Glutamatergic neuron (in vitro differentiated cells): ENCODE measurements at regions not wholly inside any gene's neighbourhood (a gene's known extent, or its start where the extent isn't known, plus 50 kb on each side); places are given as distances from the start of the nearest gene placed in this dataset.

Experiments
- DNase-seq: peaks from one replicate; pipeline ENCODE4 v3.0.0; 2022
- H3K27ac Mint-ChIP-seq: one replicate; pipeline ENCODE4 v1.8.0; 2020; ENCODE audit warnings: mild to moderate bottlenecking, mixed read lengths, inconsistent platforms; ENCODE audit not compliant: unreplicated experiment
- H3K27me3 Mint-ChIP-seq: one replicate; pipeline ENCODE4 v1.8.0; 2020; ENCODE audit warnings: mild to moderate bottlenecking, moderate library complexity, mixed read lengths, inconsistent platforms; ENCODE audit not compliant: unreplicated experiment
- H3K36me3 Mint-ChIP-seq: one replicate; pipeline ENCODE4 v1.8.0; 2020; ENCODE audit warnings: mild to moderate bottlenecking, mixed read lengths, inconsistent platforms; ENCODE audit not compliant: unreplicated experiment
- H3K4me1 Mint-ChIP-seq: one replicate; pipeline ENCODE4 v1.8.0; 2020; ENCODE audit warnings: mild to moderate bottlenecking, low read depth, mixed read lengths, inconsistent platforms; ENCODE audit not compliant: unreplicated experiment
- H3K4me3 Mint-ChIP-seq: one replicate; pipeline ENCODE4 v1.8.0; 2020; ENCODE audit warnings: mild to moderate bottlenecking, mixed read lengths, inconsistent platforms; ENCODE audit not compliant: unreplicated experiment
- H3K9me3 Mint-ChIP-seq: one replicate; pipeline ENCODE4 v1.8.0; 2020; ENCODE audit warnings: mild to moderate bottlenecking, moderate library complexity, mixed read lengths, inconsistent platforms; ENCODE audit not compliant: unreplicated experiment
- TF ChIP-seq, protein P1 (sequence below): fragments of 200-600 bp; sonication (generic); IDR thresholded peaks from one replicate; pipeline ENCODE4 v1.5.0; 2021; ENCODE audit not compliant: partially characterized antibody, unreplicated experiment

DNA sequence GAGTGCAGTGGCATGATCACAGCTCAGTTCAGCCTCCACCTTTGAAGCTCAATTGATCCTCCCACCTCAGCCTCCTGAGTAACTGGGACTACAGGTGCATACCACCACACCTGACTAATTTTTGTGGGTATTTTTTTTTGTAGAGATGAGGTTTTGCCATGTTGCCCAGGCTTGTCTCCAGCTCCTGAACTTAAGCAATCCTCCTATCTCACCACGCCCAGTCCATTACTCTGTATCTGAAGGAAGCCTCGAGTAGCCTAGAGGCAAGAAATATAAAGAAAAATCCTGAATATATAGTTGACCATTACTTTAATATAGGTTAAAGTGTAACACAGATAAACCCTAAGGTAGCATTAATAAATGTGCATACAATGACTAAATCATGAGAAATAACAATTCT, 686.8 kb upstream of the PIK3C3 start:
- Mint-ChIP-seq H3K36me3 (no peaks in the 10 kb centered on the region), H3K27ac (no peak overlapping the region), H3K4me1 (no peaks in the 10 kb centered on the region), H3K9me3 (no peaks in the 10 kb centered on the region), H3K27me3 (no peaks in the 10 kb centered on the region), H3K4me3 (no peak overlapping the region)
- TF ChIP-seq, protein P1, sequence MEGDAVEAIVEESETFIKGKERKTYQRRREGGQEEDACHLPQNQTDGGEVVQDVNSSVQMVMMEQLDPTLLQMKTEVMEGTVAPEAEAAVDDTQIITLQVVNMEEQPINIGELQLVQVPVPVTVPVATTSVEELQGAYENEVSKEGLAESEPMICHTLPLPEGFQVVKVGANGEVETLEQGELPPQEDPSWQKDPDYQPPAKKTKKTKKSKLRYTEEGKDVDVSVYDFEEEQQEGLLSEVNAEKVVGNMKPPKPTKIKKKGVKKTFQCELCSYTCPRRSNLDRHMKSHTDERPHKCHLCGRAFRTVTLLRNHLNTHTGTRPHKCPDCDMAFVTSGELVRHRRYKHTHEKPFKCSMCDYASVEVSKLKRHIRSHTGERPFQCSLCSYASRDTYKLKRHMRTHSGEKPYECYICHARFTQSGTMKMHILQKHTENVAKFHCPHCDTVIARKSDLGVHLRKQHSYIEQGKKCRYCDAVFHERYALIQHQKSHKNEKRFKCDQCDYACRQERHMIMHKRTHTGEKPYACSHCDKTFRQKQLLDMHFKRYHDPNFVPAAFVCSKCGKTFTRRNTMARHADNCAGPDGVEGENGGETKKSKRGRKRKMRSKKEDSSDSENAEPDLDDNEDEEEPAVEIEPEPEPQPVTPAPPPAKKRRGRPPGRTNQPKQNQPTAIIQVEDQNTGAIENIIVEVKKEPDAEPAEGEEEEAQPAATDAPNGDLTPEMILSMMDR: no peak
- no peak for DNase-seq

DNA sequence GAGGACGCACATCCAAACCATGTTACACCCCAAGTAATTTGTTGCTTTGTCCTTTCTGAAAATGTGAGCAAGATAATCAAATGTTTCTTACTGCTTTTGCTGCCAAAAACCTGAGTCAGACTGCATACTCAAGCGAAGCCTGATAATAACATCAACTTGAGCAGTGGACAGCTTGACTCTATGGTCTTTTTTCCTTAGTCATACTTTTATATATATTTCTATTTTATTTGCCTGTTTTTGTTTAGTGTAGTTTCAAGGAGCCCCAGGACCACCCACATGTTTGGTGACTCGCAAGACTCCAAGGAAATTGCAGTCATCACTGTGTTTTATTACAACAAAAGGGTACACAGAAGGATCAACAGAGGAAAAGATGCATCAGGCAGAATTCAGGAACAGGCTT, 688.4 kb upstream of the PIK3C3 start:
- peaks cover 2% of the 10 kb centered on the region for H3K9me3 Mint-ChIP-seq
- peaks cover 12% of the 10 kb centered on the region for H3K4me1 Mint-ChIP-seq
- TF ChIP-seq, protein P1: no peak

DNA sequence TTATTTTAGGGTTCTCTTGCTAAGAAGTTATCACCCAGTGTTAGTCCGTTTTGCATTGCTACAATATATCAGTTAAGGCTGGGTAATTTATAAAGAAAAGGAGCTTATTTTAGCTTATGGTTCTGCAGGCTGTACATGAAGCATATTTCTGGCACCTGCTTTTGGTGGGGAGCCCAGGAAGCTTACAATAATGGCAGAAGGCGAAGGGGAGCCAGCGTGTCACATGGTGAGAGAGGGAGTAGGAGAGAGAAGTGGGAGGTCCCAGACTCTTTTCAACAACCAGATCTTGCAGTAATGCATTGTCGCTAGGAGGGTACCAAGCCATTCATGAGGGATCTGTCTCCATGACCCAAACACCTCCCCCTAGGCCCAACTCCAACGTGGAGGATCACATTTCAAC, 688.8 kb upstream of the PIK3C3 start:
- Mint-ChIP-seq H3K27ac (no peak overlapping the region), H3K27me3 (no peaks in the 10 kb centered on the region), H3K4me3 (no peak overlapping the region), H3K9me3 (peaks cover 2% of the 10 kb centered on the region), H3K36me3 (no peaks in the 10 kb centered on the region), H3K4me1 (peaks cover 12% of the 10 kb centered on the region)
- DNase-seq: no peak
- TF ChIP-seq, protein P1: no peak

More for the DNA sequence above, 688.4 kb upstream of the PIK3C3 start:
- Mint-ChIP-seq H3K4me3 (no peak overlapping the region), H3K27me3 (no peaks in the 10 kb centered on the region), H3K27ac (no peak overlapping the region), H3K36me3 (no peaks in the 10 kb centered on the region)
- DNase-seq: no peak

DNA sequence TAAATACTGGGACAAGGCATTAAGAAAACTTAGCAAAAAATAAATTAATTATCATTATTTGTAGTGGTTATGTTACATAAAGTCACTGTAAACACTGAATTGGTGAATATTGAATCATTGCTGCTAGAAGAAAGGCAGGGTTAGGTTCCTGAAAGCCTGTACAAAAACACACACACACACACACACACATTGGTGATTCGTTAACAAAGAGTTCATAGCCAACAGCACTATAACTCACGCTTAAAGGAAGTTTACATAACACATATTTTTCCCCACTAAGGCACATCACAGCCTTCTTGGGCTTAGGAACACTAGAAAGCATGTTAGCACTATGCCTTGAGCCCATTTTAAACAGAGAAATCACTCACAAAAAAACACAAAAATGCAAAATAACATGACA, 690.0 kb upstream of the PIK3C3 start:
- no peak overlapping the region for H3K4me3 Mint-ChIP-seq
- H3K27me3 Mint-ChIP-seq: no peaks in the 10 kb centered on the region
- H3K9me3 Mint-ChIP-seq: peaks cover 2% of the 10 kb centered on the region
- H3K27ac Mint-ChIP-seq: no peak overlapping the region
- TF ChIP-seq, protein P1: no peak
- H3K4me1 Mint-ChIP-seq: peaks cover 12% of the 10 kb centered on the region
- H3K36me3 Mint-ChIP-seq: no peaks in the 10 kb centered on the region
- no peak for DNase-seq

DNA sequence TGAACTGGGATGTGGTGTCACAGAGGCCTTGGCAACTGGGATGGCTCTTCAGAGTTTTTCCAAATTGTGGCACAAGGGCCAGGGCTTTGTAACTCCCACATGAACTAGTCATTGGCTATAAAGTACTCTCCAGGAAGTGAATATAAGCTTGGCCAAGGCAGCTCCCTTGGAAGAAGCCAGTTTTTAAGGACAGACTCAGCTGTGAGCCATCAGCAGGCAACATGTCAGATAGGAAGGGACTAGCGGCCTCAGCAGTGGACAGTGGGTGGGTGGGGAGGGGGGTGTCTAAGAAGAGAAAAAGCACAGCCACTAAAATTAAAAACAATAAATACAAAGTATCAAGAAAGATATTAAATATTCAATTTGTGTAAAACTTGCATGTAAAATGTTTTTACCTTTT, 691.1 kb upstream of the PIK3C3 start:
- Mint-ChIP-seq H3K36me3 (no peaks in the 10 kb centered on the region), H3K27ac (no peak overlapping the region), H3K4me3 (no peak overlapping the region), H3K27me3 (no peaks in the 10 kb centered on the region), H3K9me3 (peaks cover 2% of the 10 kb centered on the region), H3K4me1 (peaks cover 12% of the 10 kb centered on the region)
- DNase-seq: no peak
- TF ChIP-seq, protein P1: no peak
